Skin of body (tissue), 1 donor: ENCODE measurements at regions not wholly inside any gene's neighbourhood (a gene's known extent, or its start where the extent isn't known, plus 50 kb on each side); places are given as distances from the start of the nearest gene placed in this dataset.
"Not testable (repeated sequence)": the region's sequence is repeated elsewhere in the genome, so short reads cannot be mapped to it uniquely, and the experiment has no call there.

ENCODE experiments used
- DNase-seq: peaks from one replicate; lab custom pipeline; 2025; lab: John Stamatoyannopoulos, UW

DNA sequence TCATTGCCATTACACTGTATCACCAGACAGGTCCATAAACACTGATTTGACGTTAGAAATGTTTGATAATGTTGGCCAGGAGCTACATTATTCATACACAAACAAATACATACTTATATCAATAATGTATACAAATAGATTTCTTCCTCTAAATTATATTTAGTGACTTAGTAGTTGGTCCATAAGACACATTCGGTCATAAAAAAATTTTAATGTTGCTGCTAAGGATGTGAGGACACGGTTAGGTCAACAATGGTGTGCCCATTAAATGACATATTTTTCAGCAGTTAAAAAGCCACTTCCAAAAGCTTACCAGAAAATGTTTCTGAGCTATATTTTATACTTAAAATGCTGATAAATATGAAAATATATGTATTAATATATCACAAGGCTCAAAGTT lies 1148.7 kb upstream of the TMEM132C start:
- no peak for DNase-seq

GRCh38 chr12:127119600-127120140 lies 1147.3 kb upstream of the TMEM132C start:
- DNase-seq, result no peak

DNA sequence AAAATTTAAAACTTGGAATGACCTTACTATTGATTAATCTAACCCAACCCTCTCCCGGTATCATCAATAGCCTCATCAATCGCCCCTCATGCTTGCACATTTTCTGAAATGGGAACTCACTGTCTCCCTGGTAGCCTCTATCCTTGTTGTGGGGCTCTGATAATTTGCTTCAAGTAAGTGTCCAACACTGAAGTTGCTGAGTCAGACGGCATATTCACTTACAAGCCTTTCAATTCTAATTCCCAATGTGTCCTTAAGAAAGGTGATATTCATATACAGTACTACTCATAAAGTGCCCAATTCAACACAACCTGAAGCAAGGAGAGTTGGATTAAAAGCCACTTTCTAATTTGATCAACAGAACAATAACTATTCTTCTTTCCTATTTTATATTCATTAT lies 1146.1 kb upstream of the TMEM132C start:
- no peak for DNase-seq

- DNase-seq, result no peak
Observed at GRCh38 chr12:127121494-127122084, 1145.4 kb upstream of the TMEM132C start.

DNA sequence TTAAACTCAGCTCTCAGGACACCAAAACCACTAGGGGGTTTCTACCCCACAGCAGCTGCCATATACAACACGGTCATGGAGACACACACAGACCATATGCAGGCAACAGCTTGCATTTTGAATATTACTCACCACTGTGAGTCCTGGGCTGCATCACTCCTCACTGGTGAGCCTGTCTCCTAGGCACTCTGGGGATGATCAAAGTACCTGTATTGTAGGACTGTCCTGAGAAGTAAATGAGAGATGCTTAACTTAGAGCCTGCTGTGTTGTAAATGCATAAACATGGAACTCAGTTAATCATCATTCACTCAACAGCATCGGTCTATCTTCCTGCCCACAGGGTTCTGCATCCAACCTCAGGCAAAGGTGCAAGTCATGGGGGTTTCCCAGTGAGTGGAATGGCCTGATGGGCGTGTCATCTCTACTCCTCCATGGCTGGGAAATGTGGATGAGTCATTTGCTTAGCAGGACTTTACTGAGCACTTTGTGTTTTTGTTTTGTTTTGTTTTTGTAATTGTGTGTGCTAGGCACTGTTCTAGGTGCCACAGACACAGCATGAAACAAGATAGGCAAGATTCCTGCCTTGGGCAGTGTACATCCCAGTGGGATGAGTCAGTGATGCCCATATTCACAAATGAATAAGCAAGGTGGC lies 1141.2 kb upstream of the TMEM132C start:
- no peak for DNase-seq

DNA sequence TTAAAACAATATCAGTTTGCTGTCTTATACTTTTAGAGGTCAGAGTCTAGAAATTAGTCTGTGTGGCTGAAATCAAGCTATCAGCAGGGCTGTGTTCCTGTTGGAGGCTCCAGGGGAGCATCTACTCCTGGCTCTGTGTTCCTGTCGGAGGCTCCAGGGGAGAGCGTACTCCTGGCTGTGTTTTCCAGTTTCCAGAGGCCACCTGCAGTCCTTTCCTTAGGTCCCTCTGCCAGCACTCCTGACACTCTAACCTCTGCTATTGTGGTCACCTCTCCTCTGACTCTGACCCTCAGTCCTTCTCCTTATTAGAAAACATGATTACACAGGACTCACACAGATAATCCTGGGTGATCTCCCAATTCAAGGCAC lies 1140.7 kb upstream of the TMEM132C start:
- no peak for DNase-seq

DNA sequence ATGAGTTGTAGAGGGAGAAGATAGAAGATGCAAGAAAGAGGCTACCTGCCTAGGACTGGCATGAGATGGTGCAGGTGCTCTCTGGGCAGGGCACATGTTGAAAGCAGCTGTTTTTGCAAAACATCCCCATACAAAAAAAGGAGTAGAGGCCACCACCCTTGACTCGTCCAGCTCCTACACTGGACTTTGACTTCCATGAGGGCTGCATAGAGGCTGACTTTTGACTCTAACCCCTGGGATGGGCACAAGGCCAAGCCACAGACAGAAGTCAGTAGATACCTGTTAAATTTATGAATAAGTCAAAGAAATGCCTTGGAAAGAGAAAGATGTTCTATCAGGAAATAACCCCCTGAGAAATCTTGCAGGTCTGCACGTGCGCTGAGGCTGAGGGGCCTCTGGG lies 1139.1 kb upstream of the TMEM132C start:
- no peak for DNase-seq

DNA sequence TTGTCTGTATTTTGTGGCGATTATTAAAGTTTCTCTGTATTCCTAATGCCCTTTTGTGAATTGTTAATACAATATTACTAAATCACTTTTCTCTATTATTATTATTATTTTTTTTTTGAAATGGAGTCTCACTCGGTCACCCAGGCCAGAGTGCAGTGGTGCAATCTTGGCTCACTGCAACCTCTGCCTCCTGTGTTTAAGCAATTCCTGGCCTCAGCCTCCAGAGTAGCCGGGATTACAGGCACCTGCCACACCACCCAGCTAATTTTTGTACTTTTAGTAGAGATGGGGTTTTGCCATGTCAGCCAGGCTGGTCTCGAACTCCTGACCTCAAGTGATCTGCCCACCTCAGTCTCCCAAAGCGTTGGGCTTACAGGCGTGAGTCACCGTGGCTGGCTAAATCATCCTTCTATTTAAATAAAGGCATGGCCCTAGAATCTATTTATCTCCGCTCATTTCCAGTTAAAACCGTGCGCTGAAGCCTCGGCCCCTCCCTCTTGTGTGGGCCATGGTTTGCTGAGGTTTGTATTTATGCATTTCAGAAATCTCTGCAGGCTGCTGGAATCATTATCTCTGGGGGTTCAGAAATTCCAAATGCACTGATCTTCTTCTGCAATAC lies 1136.4 kb upstream of the TMEM132C start:
- DNase-seq, result no peak

- no peak for DNase-seq
Observed at GRCh38 chr12:127133675-127134335, 1133.2 kb upstream of the TMEM132C start.

DNA sequence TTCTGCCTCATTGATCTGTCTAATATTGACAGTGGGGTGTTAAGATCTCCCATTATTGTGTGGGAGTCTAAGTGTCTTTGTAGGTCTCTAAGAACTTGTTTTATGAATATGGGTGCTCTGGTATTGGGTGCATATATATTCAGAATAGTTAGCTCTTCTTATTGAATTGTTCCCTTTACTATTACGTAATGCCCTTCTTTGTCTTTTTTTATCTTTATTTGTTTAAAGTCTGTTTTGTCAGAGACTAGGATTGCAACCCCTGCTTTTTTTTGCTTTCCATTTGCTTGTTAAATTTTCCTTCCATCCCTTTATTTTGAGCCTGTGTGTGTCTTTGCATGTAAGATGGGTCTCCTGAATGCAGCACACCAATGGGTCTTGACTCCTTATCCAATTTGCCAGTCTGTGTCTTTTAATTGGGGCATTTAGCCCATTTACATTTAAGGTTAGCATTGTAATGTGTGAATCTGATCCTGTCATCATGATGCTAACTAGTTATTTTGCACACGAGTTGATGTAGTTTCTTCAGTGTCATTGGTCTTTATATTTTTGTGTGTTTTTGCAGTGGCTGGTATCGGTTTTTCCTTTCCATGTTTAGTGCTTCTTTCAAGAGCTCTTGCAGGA lies 1126.0 kb upstream of the TMEM132C start:
- DNase-seq, result not testable (repeated sequence)

- DNase-seq, result no peak
Observed at GRCh38 chr12:127143020-127143419, 1124.0 kb upstream of the TMEM132C start.

GRCh38 chr12:127144770-127145169 lies 1122.2 kb upstream of the TMEM132C start:
- DNase-seq, result no peak

- no peak for DNase-seq
Observed at GRCh38 chr12:127145241-127145928, 1121.6 kb upstream of the TMEM132C start.

DNA sequence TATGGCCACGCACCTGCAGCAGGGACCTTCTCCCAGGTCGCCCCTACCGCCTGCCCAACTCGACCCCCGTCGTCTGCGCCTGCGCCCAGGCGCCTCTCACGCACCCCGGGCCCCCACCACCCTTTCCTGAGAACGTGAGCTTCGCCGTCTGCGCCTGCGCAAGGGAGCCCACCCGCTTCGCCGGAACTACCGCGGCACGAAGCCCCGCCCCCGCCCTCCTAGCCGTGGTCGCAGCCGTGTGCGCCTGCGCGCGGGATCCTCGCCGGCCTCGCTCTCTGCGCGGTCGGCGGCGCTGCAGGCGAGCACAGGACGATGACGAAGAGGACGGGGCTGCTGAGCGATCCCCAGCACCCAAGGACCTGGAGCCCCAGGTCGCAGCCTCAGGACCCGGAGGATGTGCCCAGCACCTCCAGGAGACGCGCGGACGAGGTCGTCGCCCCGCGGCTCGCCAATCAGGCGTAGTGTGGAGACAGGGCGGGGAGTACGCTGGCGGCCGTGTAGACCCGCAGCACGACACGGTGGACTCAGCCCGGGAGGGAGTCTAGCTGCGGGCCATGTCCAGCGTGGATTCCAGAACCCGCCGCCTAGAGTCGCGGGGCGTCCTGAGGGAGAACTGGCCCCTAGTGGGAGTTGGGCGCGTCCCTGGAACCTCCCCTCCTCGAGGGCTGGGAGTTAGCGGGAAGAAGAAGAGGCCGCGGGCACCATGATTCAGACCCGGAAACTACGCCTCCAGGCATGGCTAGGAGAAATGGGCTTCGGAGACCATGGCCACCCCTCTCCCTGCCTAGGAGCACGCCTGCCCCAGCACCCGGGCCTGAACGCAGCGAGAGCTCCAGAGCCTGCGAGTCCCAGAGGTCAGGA lies 1120.8 kb upstream of the TMEM132C start:
- peak; percentile 12 for DNase-seq

GRCh38 chr12:127146991-127147718 lies 1119.8 kb upstream of the TMEM132C start:
- no peak for DNase-seq

- DNase-seq, result no peak
Observed at GRCh38 chr12:127147724-127148123, 1119.2 kb upstream of the TMEM132C start.

DNA sequence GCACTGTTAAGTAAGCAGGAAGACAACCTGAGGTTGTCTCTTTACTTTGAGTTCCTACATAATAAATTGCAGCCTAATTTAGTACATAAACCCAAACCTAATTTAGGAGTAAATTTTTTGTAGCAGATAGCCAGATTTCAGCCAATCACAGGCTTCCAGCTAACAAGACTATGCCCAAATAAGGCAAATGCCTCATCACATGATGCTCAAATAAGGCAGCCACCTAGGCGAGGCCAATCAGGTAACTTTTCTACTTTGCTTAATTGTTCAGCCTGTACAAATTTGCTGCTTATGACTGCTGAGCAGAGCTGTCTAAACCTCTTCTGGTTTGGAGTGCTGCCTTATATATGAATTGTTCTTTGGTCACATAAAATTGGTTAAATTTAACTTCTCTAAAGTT lies 1118.7 kb upstream of the TMEM132C start:
- DNase-seq, result no peak

DNA sequence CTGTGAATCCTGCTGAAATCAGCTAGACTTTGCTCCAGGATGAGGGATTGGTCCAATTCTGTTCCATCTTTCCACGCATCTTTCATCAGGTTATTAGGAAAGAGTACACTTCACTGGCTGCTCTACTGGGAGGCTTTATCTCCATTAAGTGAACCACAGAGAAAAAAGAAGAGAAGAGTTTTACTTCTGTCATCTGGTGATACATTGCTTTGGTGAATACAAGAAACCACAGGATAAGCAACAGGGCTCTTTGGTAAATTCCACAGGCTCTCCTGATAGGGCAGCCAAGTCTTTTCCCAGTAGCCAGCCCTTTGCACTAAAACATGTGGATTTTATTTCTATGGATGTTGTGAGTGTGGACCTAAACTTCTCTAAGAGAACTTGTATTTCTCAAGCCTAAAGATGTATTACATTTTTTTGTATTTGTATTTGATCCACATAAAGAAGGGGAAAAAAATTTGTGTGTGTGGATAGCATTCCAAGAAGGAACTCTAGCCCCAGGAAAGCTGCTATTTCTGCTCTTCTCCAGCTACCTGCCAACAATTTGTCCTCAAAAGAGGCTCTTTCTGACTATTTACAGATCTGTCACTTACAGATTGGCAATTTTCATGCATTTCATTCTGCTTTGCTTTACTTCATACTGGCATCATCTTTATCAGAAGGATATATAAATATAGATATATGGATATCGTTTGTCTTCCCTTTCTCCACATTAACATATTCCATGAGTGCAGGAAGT lies 1117.6 kb upstream of the TMEM132C start:
- no peak for DNase-seq

DNA sequence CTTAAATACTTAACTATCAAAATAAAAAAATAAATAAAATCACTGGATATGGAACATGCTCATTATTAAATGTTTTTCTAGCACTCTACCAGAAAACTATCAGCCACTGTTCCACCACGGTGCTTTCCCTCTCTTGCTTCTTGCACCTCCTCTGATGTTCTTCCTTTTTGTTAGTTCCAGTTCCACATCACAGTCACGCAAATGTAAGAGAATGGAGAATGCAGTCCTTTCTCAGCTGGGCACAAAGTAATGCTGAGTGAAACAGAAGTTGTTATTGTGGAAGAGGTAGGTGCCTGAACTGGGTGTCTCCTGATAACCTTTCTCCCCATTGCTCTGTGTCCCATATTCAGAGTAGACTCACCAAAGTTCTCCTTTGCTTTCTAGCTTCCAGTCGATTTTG lies 1116.9 kb upstream of the TMEM132C start:
- DNase-seq, result no peak
